ENCODE measurements at regions not wholly inside any gene's neighbourhood (a gene's known extent, or its start where the extent isn't known, plus 50 kb on each side); places are given as distances from the start of the nearest gene placed in this dataset.

DNA sequence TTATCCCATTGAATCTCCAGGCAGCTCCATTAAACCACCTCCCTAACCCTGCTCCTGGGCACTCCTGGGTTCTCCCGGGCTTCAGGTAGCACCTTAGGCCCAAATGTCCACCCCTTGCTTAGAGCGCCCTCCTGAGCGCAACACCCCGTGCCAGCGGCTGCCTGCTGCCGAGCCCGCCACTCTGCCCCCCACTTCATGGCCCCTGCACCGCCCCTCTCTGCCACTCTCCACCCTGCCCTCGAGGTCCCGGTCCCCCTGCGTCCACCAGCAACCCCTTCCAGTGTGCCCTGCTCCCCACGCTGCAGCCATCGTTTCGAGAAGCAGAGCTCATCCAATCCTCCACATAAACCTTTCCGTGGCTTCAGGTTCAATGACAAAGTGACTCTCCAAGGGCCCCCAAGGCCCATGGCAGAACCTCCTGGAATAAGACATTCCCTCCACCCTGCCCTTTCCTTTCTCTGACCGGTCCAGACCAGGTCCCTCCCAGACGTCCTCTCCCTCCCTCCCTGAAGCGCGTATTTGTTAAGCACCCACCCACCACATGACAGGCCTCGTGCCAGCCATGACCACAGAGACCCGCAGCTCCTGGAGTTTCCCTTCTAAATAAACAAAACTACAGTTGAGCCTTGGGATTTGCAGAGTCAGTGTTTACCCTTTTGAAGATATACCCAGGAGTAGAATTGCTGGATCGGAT, 66.6 kb downstream of the ARHGEF18 start:
- TF ChIP-seq, protein P1, sequence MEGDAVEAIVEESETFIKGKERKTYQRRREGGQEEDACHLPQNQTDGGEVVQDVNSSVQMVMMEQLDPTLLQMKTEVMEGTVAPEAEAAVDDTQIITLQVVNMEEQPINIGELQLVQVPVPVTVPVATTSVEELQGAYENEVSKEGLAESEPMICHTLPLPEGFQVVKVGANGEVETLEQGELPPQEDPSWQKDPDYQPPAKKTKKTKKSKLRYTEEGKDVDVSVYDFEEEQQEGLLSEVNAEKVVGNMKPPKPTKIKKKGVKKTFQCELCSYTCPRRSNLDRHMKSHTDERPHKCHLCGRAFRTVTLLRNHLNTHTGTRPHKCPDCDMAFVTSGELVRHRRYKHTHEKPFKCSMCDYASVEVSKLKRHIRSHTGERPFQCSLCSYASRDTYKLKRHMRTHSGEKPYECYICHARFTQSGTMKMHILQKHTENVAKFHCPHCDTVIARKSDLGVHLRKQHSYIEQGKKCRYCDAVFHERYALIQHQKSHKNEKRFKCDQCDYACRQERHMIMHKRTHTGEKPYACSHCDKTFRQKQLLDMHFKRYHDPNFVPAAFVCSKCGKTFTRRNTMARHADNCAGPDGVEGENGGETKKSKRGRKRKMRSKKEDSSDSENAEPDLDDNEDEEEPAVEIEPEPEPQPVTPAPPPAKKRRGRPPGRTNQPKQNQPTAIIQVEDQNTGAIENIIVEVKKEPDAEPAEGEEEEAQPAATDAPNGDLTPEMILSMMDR (optimal IDR thresholded peaks at IDR 0.05 in 1 of 3, IDR thresholded peaks at IDR 0.05 in 1 of 3, conservative IDR thresholded peaks at IDR 0.05 in 1 of 3; ENCODE audit: extremely low read depth in 1 of 3, insufficient read depth in 2 of 3, low read length in 3 of 3) = no peak
- no peak for TF ChIP-seq EZH2 (IDR thresholded peaks at IDR 0.05; ENCODE audit: low read length)
